HL-60 (cell line): ENCODE measurements at regions not wholly inside any gene's neighbourhood (a gene's known extent, or its start where the extent isn't known, plus 50 kb on each side); places are given as distances from the start of the nearest gene placed in this dataset.

ENCODE experiments used
- CTCF ChIP-seq: IDR thresholded peaks from one replicate; pipeline ENCODE4 v1.5.1; 2011; ENCODE audit warnings: low read length, control low read depth, inconsistent platforms; ENCODE audit not compliant: insufficient read depth
- GABPA ChIP-seq: IDR thresholded peaks from 2 replicates; pipeline ENCODE4 v1.6.1; 2012; ENCODE audit warnings: low read depth
- POLR2AphosphoS5 ChIP-seq: IDR thresholded peaks from 2 replicates; pipeline ENCODE4 v1.6.1; 2012; ENCODE audit warnings: low read depth
- SPI1 ChIP-seq: IDR thresholded peaks from 2 replicates; pipeline ENCODE4 v1.6.1; 2012; ENCODE audit warnings: low read depth, mild to moderate bottlenecking, borderline replicate concordance
- TF ChIP-seq, protein P1 (sequence below): IDR thresholded peaks from 2 replicates; pipeline ENCODE4 v1.6.1; 2012; ENCODE audit warnings: low read depth; ENCODE audit not compliant: insufficient replicate concordance

DNA sequence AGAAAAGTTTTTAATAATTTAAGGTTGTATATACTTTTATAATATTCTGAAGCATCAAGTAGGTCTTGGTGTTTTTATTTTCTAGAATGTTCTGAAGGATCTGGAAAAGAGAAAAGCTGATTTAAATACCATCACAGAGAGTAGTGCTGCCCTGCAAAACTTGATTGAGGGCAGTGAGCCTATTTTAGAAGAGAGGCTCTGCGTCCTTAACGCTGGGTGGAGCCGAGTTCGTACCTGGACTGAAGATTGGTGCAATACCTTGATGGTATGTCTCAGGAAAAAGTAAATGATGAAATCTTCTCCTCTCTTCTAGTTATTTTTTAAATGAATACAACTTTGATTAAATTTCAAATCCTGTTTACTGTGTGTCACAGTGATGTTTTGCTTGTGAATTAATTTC is 225.7 kb downstream of the UTRN start:
- no peak for TF ChIP-seq GABPA
- no peak for TF ChIP-seq CTCF
- TF ChIP-seq, protein P1, sequence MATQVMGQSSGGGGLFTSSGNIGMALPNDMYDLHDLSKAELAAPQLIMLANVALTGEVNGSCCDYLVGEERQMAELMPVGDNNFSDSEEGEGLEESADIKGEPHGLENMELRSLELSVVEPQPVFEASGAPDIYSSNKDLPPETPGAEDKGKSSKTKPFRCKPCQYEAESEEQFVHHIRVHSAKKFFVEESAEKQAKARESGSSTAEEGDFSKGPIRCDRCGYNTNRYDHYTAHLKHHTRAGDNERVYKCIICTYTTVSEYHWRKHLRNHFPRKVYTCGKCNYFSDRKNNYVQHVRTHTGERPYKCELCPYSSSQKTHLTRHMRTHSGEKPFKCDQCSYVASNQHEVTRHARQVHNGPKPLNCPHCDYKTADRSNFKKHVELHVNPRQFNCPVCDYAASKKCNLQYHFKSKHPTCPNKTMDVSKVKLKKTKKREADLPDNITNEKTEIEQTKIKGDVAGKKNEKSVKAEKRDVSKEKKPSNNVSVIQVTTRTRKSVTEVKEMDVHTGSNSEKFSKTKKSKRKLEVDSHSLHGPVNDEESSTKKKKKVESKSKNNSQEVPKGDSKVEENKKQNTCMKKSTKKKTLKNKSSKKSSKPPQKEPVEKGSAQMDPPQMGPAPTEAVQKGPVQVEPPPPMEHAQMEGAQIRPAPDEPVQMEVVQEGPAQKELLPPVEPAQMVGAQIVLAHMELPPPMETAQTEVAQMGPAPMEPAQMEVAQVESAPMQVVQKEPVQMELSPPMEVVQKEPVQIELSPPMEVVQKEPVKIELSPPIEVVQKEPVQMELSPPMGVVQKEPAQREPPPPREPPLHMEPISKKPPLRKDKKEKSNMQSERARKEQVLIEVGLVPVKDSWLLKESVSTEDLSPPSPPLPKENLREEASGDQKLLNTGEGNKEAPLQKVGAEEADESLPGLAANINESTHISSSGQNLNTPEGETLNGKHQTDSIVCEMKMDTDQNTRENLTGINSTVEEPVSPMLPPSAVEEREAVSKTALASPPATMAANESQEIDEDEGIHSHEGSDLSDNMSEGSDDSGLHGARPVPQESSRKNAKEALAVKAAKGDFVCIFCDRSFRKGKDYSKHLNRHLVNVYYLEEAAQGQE = no peak
- TF ChIP-seq POLR2AphosphoS5 = no peak
- TF ChIP-seq SPI1 = no peak
